ENCODE measurements at regions not wholly inside any gene's neighbourhood (a gene's known extent, or its start where the extent isn't known, plus 50 kb on each side); places are given as distances from the start of the nearest gene placed in this dataset.

- H3K27ac ChIP-seq: no peak overlapping the region
- ATAC-seq: no peak
- intact Hi-C loops (cut with DNase I): no loop called here
- H3K4me1 ChIP-seq: no peaks in the 10 kb centered on the region
- H3K36me3 ChIP-seq: no peaks in the 10 kb centered on the region
- no peaks in the 10 kb centered on the region for H3K9me3 ChIP-seq
- H3K4me3 ChIP-seq: no peak overlapping the region
- no peak for DNase-seq
- TF ChIP-seq, protein P1, sequence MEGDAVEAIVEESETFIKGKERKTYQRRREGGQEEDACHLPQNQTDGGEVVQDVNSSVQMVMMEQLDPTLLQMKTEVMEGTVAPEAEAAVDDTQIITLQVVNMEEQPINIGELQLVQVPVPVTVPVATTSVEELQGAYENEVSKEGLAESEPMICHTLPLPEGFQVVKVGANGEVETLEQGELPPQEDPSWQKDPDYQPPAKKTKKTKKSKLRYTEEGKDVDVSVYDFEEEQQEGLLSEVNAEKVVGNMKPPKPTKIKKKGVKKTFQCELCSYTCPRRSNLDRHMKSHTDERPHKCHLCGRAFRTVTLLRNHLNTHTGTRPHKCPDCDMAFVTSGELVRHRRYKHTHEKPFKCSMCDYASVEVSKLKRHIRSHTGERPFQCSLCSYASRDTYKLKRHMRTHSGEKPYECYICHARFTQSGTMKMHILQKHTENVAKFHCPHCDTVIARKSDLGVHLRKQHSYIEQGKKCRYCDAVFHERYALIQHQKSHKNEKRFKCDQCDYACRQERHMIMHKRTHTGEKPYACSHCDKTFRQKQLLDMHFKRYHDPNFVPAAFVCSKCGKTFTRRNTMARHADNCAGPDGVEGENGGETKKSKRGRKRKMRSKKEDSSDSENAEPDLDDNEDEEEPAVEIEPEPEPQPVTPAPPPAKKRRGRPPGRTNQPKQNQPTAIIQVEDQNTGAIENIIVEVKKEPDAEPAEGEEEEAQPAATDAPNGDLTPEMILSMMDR (IDR thresholded peaks at IDR 0.05): no peak
- H3K27me3 ChIP-seq: no peaks in the 10 kb centered on the region
Observed at GRCh38 chr9:99506747-99507348, 284.8 kb downstream of the SEC61B start.

DNA sequence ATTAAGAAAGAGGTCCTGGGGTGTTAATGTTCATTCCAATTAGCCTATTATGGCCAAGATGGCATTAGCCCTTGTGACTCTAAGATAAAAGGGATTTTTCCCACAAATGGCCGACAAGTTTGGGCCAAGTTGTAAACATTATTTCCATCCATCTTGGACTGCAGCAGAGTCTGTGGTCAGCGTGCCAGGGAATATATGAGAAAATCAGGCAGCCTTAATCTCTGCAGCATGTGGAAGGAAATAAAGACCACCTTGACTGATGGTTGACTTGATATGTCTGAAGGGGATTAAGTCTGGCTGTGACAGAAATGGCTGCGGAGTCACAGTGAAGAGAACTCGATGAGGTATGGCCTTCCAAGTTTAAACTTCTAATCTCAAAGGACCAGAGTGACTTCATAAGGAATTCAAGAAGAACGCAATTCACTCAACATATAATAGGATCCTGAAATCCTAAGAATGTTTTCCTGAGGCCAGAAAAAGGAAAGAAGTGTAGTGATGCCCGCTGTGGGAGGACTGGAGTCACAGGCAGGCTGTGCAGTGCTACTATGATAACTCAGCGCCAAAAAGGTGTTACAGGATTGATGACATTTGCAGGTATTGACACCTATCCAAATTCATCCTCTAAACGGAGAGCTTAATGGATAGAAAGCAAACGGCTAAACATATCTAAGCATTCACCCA lies 287.1 kb downstream of the SEC61B start:
- DNase-seq (no peak), ATAC-seq (no peak)
- Histone ChIP-seq H3K27me3 (no peaks in the 10 kb centered on the region), H3K36me3 (no peaks in the 10 kb centered on the region), H3K4me1 (no peaks in the 10 kb centered on the region), H3K4me3 (no peak overlapping the region), H3K27ac (no peak overlapping the region), H3K9me3 (no peaks in the 10 kb centered on the region)
- intact Hi-C loops (cut with DNase I): no loop called here
- TF ChIP-seq, protein P1 (IDR thresholded peaks at IDR 0.05): no peak

GRCh38 chr9:99509900-99510535 lies 287.9 kb downstream of the SEC61B start:
- no peaks in the 10 kb centered on the region for H3K36me3 ChIP-seq
- ATAC-seq: no peak
- no peaks in the 10 kb centered on the region for H3K9me3 ChIP-seq
- intact Hi-C loops (cut with DNase I): no loop called here
- H3K27me3 ChIP-seq: no peaks in the 10 kb centered on the region
- TF ChIP-seq, protein P1 (IDR thresholded peaks at IDR 0.05): no peak
- DNase-seq: no peak
- no peak overlapping the region for H3K27ac ChIP-seq
- no peak overlapping the region for H3K4me3 ChIP-seq
- H3K4me1 ChIP-seq: no peaks in the 10 kb centered on the region

GRCh38 chr9:99511723-99512122 lies 289.6 kb downstream of the SEC61B start:
- TF ChIP-seq, protein P1 (IDR thresholded peaks at IDR 0.05): no peak
- no peaks in the 10 kb centered on the region for H3K4me1 ChIP-seq
- no peaks in the 10 kb centered on the region for H3K27me3 ChIP-seq
- no peak overlapping the region for H3K4me3 ChIP-seq
- no peak overlapping the region for H3K27ac ChIP-seq
- no peaks in the 10 kb centered on the region for H3K36me3 ChIP-seq
- H3K9me3 ChIP-seq: no peaks in the 10 kb centered on the region
- intact Hi-C loops (cut with DNase I): no loop called here
- DNase-seq (no peak), ATAC-seq (no peak)

GRCh38 chr9:99513441-99514112 lies 291.5 kb downstream of the SEC61B start:
- Histone ChIP-seq H3K9me3 (no peaks in the 10 kb centered on the region), H3K27me3 (no peaks in the 10 kb centered on the region), H3K4me1 (no peaks in the 10 kb centered on the region), H3K27ac (no peak overlapping the region), H3K4me3 (no peak overlapping the region), H3K36me3 (no peaks in the 10 kb centered on the region)
- peak; percentile 31 for ATAC-seq
- TF ChIP-seq, protein P1 (IDR thresholded peaks at IDR 0.05): no peak
- intact Hi-C loops (cut with DNase I): no loop called here
- no peak for DNase-seq

Measured in left lung (tissue), 4 donors.